GM12878 (cell line): ENCODE measurements at regions not wholly inside any gene's neighbourhood (a gene's known extent, or its start where the extent isn't known, plus 50 kb on each side); places are given as distances from the start of the nearest gene placed in this dataset.

Experiments used
- BHLHE40 ChIP-seq, 2 experiments: fragments of 450-650 bp in 1 of 2; IDR thresholded peaks; 2 replicates each; pipeline ENCODE4 v1.6.1; 2011 to 2017; ENCODE audit warnings: low read depth in 2 of 2, borderline replicate concordance in 1 of 2, improper control_type of control experiment in 1 of 2, low read length in 1 of 2, mild to moderate bottlenecking in 1 of 2
- EZH2 ChIP-seq: IDR thresholded peaks from 2 replicates; pipeline ENCODE4 v1.6.1; 2012; ENCODE audit warnings: low read depth, mild to moderate bottlenecking, control low read depth, inconsistent platforms, low read length, borderline replicate concordance; ENCODE audit not compliant: control insufficient read depth
- JUND ChIP-seq: IDR thresholded peaks from 2 replicates; pipeline ENCODE4 v1.6.1; 2012; ENCODE audit warnings: low read depth, mild to moderate bottlenecking, low read length, improper control_type of control experiment, moderate library complexity
- PAX5 ChIP-seq: IDR thresholded peaks from 2 replicates; pipeline ENCODE4 v1.6.1; 2011; ENCODE audit warnings: low read depth, low read length, borderline replicate concordance
- PAX8 ChIP-seq: fragments of 450-650 bp; IDR thresholded peaks from 2 replicates; pipeline ENCODE4 v1.6.1; 2017; ENCODE audit warnings: mild to moderate bottlenecking, moderate library complexity
- POLR2A ChIP-seq: IDR thresholded peaks from 2 replicates; pipeline ENCODE4 v1.6.1; 2011; ENCODE audit warnings: low read depth, mild to moderate bottlenecking, low read length
- POLR2AphosphoS5 ChIP-seq: IDR thresholded peaks from 2 replicates; pipeline ENCODE4 v1.6.1; 2011; ENCODE audit warnings: mild to moderate bottlenecking, low read length, inconsistent platforms
- RAD51 ChIP-seq: fragments of 450-650 bp; IDR thresholded peaks from 2 replicates; pipeline ENCODE4 v1.6.1; 2016; ENCODE audit warnings: moderate library complexity, mild to moderate bottlenecking, inconsistent platforms
- RFX5 ChIP-seq: IDR thresholded peaks from 2 replicates; pipeline ENCODE4 v1.6.1; 2011; ENCODE audit warnings: low read depth, low read length, improper control_type of control experiment
- STAT3 ChIP-seq: IDR thresholded peaks from 2 replicates; pipeline ENCODE4 v1.6.1; 2011; ENCODE audit warnings: low read depth, low read length, improper control_type of control experiment
- TAF1 ChIP-seq: IDR thresholded peaks from 2 replicates; pipeline ENCODE4 v1.6.1; 2011; ENCODE audit warnings: mild to moderate bottlenecking, low read depth, low read length, borderline replicate concordance
- TARDBP ChIP-seq: IDR thresholded peaks from 2 replicates; pipeline ENCODE4 v1.6.1; 2016; ENCODE audit warnings: borderline replicate concordance
- TF ChIP-seq, protein P1 (sequence below): fragments of 450-650 bp; conservative IDR thresholded peaks from 2 replicates; pipeline ENCODE4 v1.6.1; 2017; ENCODE audit warnings: mild to moderate bottlenecking, moderate library complexity
- TF ChIP-seq, protein P2 (sequence below), 3 experiments: IDR thresholded peaks in 2 of 3; conservative IDR thresholded peaks in 1 of 3; 2 replicates each; pipeline ENCODE4 v1.5.1; 2011; ENCODE audit warnings: low read depth in 3 of 3, low read length in 3 of 3, mild to moderate bottlenecking in 3 of 3, control low read depth in 2 of 3, moderate library complexity in 2 of 3, inconsistent platforms in 1 of 3, mixed read lengths in 1 of 3; ENCODE audit not compliant: control insufficient read depth in 2 of 3, insufficient read depth in 1 of 3; ENCODE audit errors: extremely low read depth in 1 of 3

DNA sequence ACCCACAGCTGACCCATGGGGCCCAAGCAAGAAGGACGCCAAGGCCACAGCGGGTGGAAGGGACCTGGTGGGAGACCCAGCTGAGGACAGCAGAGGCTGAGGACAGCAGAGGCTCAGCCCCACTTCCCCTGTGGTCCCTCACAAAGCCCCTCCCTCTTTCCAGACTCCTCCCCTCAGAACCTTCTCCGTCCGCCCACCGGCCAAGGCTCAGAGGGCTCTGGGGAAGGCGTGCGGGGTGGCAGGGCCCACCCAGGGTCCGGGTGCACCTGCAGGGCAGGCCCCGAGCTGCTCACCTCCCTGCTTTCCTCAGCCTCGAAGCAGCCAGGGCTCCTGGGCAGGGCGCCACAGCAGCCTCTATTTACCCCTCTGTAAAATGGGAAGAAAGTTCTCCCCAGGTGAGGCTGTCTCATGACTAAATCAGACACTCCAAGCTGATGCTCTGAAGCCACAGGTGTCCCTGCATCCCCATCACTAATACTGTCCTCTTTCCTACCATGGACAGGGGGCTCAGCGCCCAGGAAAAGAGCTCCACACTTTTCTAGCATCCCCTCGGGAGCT lies 137.9 kb upstream of the PPP1R26 start:
- no peak for TF ChIP-seq EZH2
- no peak for TF ChIP-seq BHLHE40 (IDR thresholded peaks at IDR 0.05; ENCODE audit: borderline replicate concordance in 1 of 2, low read depth in 2 of 2, low read length in 1 of 2)
- TF ChIP-seq STAT3 = no peak
- TF ChIP-seq RFX5 = no peak
- TF ChIP-seq JUND = no peak
- no peak for TF ChIP-seq PAX5
- TF ChIP-seq PAX8 = no peak
- TF ChIP-seq, protein P1, sequence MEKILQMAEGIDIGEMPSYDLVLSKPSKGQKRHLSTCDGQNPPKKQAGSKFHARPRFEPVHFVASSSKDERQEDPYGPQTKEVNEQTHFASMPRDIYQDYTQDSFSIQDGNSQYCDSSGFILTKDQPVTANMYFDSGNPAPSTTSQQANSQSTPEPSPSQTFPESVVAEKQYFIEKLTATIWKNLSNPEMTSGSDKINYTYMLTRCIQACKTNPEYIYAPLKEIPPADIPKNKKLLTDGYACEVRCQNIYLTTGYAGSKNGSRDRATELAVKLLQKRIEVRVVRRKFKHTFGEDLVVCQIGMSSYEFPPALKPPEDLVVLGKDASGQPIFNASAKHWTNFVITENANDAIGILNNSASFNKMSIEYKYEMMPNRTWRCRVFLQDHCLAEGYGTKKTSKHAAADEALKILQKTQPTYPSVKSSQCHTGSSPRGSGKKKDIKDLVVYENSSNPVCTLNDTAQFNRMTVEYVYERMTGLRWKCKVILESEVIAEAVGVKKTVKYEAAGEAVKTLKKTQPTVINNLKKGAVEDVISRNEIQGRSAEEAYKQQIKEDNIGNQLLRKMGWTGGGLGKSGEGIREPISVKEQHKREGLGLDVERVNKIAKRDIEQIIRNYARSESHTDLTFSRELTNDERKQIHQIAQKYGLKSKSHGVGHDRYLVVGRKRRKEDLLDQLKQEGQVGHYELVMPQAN = no peak
- no peak for TF ChIP-seq TAF1
- TF ChIP-seq RAD51 = no peak
- TF ChIP-seq POLR2A = no peak
- TF ChIP-seq POLR2AphosphoS5 = no peak
- no peak for TF ChIP-seq TARDBP
- TF ChIP-seq, protein P2, sequence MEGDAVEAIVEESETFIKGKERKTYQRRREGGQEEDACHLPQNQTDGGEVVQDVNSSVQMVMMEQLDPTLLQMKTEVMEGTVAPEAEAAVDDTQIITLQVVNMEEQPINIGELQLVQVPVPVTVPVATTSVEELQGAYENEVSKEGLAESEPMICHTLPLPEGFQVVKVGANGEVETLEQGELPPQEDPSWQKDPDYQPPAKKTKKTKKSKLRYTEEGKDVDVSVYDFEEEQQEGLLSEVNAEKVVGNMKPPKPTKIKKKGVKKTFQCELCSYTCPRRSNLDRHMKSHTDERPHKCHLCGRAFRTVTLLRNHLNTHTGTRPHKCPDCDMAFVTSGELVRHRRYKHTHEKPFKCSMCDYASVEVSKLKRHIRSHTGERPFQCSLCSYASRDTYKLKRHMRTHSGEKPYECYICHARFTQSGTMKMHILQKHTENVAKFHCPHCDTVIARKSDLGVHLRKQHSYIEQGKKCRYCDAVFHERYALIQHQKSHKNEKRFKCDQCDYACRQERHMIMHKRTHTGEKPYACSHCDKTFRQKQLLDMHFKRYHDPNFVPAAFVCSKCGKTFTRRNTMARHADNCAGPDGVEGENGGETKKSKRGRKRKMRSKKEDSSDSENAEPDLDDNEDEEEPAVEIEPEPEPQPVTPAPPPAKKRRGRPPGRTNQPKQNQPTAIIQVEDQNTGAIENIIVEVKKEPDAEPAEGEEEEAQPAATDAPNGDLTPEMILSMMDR (IDR thresholded peaks at IDR 0.05 in 2 of 3, conservative IDR thresholded peaks at IDR 0.05 in 1 of 3; ENCODE audit: control insufficient read depth in 2 of 3, extremely low read depth in 1 of 3, insufficient read depth in 1 of 3, low read depth in 3 of 3, low read length in 3 of 3) = no peak
